Coronary artery (tissue), 2 donors: ENCODE measurements at regions not wholly inside any gene's neighbourhood (a gene's known extent, or its start where the extent isn't known, plus 50 kb on each side); places are given as distances from the start of the nearest gene placed in this dataset.

ENCODE experiments used
- DNase-seq: peaks from one replicate; pipeline ENCODE4 v3.0.0-alpha.2; 2017; ENCODE audit warnings: low spot score
- H3K27ac ChIP-seq, 2 donors: fragments of 200-600 bp; sonication (generic); one replicate each; pipeline ENCODE4 v1.5.1; 2016 to 2019
- H3K4me3 ChIP-seq: fragments of 200-600 bp; sonication (generic); 2 replicates; pipeline ENCODE4 v1.5.1; 2016; ENCODE audit warnings: mild to moderate bottlenecking, moderate library complexity
- CTCF ChIP-seq: fragments of 200-600 bp; sonication (generic); IDR thresholded peaks from one replicate; pipeline ENCODE4 v1.5.1; 2019; ENCODE audit warnings: antibody characterized with exemption

GRCh38 chr4:82046796-82047195, 327.0 kb downstream of the HNRNPD start:
- TF ChIP-seq CTCF, result no peak
- H3K4me3 ChIP-seq, result no peak overlapping the region

DNA sequence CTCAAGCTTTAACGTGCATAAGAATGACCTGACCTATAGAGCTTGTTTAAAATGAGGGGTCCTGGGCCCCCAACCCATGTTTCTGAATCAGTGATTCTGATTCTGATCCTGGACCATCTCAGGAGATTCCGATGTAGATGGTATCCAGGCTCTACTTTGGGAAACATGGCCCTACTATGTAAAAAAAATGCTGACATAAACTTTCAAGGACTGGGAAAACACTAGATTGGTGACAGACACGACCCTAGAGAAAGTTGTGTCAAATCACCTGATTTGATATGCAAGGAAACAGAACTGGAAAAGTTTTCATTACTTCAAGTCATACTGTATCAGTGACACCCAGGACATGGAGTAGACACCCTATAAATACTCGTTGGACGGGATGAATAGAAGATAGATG, 328.5 kb downstream of the HNRNPD start:
- no peak for TF ChIP-seq CTCF
- DNase-seq, result no peak
- H3K4me3 ChIP-seq, result no peak overlapping the region
- H3K27ac ChIP-seq, result no peak overlapping the region

More at GRCh38 chr4:82046796-82047195, 327.0 kb downstream of the HNRNPD start:
- DNase-seq, result no peak
- H3K27ac ChIP-seq, result no peak overlapping the region

DNA sequence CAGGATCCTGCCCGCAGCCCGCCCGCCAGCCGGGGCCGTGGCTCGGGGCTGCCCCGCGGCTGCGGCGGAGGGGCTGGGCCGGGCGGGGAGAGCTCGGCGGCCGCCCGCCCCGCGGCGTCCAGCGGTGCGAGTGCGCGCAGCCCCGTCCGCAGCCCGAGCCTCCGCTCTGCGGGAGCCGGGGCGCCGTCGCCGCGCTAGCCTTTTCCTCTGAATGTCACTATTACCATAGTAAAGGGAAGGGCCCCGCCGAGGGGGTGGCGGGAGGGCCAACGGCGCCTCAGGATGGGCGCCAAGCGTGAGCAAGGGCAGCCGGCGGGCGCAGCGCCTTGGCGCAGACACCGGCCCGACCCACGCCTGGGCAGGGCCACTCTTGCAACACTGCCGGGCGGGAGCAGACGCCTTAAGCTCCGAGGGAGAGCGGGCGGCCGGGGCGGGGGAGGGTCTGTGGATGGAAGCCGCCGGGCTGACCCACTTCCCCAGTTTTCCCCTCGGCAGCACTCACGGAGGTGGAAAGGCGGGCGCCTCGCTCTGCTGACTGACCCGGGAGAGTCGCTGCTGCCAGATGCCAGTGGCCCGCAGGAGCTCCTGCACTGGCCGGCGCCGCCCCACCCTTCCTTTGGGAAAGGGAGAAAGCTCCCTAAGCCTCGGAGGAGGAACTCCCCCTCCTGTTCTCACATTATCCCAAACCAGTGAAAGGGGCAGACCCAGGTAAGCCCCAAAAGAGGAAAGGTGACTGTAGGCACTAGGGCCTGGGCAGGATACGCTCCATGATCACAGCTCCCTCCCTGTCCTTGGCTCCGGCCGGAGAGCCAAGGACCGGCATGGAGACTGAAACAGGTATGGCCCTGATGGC, 329.4 kb downstream of the HNRNPD start:
- Histone ChIP-seq H3K27ac (no peak overlapping the region), H3K4me3 (peak overlapping the region; percentile 79)
- DNase-seq, result no peak
- no peak for TF ChIP-seq CTCF

DNA sequence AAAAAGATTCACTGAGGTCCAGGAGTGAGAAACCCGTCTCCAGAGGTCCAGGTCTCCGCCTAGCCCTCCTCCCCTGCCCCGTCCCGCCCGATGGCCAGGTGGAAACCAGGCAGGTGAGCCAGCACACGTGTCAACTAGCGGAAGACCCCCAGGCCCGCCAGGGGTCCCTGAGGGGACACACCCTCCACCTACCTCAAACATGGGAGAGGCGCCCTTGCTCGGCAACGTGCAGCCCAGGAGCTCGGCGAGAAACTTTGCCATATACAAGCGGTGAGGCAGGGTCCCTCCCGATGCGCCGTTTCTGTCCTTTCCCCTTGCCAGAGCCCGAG, 330.0 kb downstream of the HNRNPD start:
- TF ChIP-seq CTCF, result no peak
- DNase-seq, result no peak
- Histone ChIP-seq H3K27ac (no peak overlapping the region), H3K4me3 (peak overlapping the region; percentile 79)

DNA sequence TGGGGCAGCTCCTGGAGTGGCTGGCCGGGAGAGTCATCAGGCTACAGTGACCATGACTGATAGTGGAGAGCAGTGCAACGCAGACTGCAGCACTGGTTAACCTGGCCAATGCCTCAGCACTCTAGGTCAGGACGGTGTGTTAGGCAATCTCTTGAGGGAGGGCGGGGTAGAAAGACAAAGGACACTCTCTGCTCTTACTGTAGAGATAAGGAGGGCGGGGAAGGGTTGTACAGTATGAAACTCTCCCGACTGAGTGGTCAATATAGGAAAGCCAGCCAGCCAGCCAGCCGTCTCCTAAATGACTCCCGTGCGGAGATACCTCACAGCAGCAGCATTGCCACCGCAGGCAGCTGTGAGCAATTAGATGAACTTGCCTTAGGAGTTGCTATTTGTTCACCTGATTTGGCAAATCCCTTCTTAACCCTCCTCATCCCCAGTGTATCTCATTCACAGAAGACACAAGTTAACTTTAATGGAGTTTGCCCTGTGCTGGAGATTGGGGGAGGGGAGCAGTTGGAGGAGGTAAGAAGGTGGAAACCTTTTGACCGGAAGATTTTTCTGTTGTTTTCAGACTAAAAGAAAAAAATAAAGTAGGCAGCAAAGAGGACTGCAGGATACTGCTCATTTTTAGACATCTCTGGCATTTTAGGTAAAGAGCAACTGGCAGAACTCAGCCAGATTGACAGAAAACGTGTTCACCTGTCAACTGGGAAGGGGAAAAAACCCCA, 330.5 kb downstream of the HNRNPD start:
- TF ChIP-seq CTCF, result no peak
- no peak for DNase-seq
- Histone ChIP-seq H3K27ac (no peak overlapping the region), H3K4me3 (peak overlapping the region; percentile 79)

DNA sequence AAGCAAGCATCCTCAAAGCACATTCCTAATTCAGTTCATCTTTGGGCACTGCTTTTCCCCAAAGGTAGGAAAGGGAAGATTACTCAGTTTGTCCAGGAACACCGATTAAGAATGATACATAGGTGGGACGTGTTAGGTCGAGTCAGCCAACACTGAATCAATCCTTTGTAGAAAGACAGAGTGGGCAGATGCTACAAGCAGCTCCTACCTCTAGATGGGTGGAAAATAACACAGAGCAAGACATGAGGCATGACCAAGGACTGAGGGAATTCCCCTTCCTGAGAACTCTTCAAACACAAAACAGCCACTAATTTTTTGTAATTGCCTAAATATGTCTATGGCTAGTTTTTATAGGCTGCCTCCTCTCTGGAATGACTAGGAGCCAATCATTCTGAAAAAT, 331.7 kb downstream of the HNRNPD start:
- Histone ChIP-seq H3K27ac (no peak overlapping the region), H3K4me3 (no peak overlapping the region)
- TF ChIP-seq CTCF, result no peak
- DNase-seq, result no peak

- no peak for TF ChIP-seq CTCF
- Histone ChIP-seq H3K4me3 (no peak overlapping the region), H3K27ac (no peak overlapping the region)
- DNase-seq, result no peak
Observed at GRCh38 chr4:82038936-82039335, 334.9 kb downstream of the HNRNPD start.
